GM19455 (cell line): ENCODE measurements at regions not wholly inside any gene's neighbourhood (a gene's known extent, or its start where the extent isn't known, plus 50 kb on each side); places are given as distances from the start of the nearest gene placed in this dataset.
"Not testable (repeated sequence)": the region's sequence is repeated elsewhere in the genome, so short reads cannot be mapped to it uniquely, and the experiment has no call there.

Experiments used
- ATAC-seq: cut with Tn5 transposase; IDR thresholded peaks from one replicate; pipeline ENCODE4 v1.9.1; 2021; ENCODE audit not compliant: unreplicated experiment

DNA sequence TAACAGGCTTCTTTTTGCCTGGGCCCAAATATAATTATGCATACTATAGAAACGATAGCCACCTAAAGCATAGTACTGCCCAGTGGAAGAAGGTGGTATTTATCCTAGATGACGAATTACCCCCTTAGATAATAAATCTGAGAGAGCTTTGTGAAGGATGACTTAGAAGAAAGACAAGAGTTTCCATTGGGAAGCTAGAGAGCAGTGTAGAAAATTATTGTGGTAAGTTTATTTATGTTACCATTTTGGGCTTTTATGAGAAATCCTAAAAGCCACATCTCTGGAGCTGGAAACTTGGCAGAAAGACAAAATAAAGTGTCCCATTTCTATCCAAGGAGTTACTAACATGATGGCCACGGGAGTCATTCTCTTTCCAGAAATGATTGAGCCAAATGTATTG, 172.0 kb upstream of the SEMA6A start:
- no peak for ATAC-seq

- ATAC-seq, result no peak
These were observed 166.1 kb upstream of the SEMA6A start for GRCh38 chr5:116740771-116741170.

DNA sequence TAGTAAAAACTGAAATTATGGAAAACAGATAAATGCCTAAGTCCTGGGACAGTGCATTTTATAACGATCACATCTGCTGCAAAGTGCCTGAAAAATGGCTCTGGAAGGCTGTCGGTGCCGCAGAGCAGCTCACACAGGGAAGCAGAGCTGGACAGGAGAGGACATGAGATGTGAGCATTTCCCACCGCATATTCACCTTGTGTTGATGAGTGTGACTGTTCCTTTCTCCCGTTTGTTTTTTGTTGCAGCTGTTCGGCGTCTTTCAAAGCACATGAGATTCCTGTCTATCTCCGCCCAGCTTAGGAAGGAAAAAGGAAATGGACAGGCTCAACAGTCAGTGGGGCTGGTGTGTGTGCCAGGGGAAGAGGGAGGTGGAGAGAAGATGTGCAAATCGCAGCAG, 164.9 kb upstream of the SEMA6A start:
- ATAC-seq, result no peak

DNA sequence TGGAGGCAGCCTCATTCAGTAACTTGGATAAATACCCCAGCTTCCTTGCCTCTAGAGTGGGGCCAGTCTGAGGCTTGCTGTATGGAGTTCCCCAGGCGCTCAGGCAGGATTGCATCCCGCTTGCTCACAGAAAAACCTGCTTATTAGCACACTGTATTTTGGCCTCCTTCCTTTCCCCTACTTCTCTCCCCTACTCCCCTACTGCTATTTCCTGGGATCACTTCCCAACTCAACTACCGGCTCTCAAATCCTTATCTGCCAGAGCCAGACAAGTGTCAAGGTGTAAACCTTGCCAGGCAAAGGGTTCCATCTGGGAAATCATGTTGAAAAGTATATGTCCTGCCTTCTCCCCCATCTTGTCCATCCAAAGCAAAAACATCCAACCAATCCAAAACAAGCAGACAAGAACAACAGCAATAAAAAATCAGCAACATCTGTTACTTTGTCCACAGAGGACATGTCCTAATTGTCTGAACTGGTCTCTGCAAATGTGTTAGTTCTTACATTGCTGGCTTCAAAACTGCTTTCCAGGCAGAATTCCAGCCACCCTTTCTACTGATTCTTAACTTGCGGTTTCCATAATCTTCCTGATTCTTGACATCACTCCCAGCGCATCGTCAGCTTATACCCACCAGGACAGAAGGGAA, 164.1 kb upstream of the SEMA6A start:
- no peak for ATAC-seq

DNA sequence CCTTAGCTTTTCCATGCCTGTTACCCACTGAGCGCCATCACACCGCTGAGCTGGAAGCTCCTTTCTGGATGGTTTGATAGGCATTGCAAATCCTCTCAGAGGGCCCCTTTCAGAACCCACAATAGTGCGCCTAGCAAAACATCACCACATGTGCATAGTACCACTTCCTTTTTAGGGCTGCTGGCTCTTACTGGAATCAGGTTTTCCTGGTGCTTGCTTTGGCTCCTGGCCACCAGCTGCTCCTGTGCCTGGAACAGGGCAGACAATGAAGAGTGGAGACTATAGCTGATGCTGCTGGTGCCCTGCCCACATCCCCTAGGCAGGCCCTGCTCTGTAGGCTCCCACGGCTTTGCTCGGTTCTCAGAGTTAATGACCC, 163.6 kb upstream of the SEMA6A start:
- ATAC-seq, result no peak

GRCh38 chr5:116736671-116737070, 162.0 kb upstream of the SEMA6A start:
- ATAC-seq, result no peak

DNA sequence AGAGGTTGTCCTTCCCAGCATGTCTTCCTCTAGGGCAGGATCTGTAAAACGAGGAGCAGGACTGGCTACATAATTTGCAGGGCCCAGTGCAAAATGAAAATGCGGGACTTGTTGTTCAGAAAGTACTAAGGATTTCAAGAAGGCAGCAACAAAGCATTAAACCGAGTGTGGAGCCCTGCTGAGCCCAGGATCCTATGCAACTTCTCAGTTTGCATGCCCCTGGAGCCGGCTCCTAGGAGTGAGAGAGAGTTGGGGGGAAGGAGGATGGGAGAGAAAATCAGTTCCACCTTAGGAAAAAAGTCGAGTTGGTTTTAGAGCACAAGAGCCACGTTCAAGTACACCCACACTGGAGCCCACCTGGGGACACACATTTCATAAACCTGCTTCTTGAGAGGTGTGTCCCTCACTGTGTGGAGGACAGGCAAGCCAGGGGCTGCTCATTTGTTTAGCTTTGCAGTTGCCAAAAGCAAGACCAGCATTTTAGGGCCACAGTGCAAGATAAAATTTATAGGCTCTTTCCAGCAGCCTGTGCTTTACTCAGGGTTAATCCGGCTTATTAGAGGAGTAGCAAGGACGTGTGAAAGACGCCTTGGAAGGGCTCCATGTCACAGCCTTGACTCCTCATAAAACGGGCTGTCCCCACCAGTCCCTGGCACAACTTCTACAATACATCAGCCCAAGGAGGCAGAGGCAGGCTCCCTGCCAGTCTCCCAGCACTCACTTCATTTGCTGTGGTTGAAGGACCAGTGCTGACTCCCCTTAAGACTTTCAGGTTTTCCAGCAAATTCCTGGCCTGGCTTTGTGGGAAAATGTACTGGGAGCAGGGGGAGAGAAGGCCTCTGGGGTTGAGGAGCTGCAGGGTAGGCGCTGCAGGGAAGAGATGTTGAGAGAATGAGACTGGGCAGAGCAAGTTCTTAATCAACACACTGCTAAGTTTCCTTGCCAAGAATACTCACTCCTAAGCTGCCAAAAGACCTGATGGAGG, 159.7 kb upstream of the SEMA6A start:
- ATAC-seq, result no peak

GRCh38 chr5:116732591-116732990, 158.0 kb upstream of the SEMA6A start:
- ATAC-seq, result no peak

- no peak for ATAC-seq
These were observed 156.8 kb upstream of the SEMA6A start for GRCh38 chr5:116731432-116731831.

GRCh38 chr5:116730706-116731105, 156.1 kb upstream of the SEMA6A start:
- ATAC-seq, result no peak

- ATAC-seq, result no peak
These were observed 155.6 kb upstream of the SEMA6A start for GRCh38 chr5:116730185-116730584.

DNA sequence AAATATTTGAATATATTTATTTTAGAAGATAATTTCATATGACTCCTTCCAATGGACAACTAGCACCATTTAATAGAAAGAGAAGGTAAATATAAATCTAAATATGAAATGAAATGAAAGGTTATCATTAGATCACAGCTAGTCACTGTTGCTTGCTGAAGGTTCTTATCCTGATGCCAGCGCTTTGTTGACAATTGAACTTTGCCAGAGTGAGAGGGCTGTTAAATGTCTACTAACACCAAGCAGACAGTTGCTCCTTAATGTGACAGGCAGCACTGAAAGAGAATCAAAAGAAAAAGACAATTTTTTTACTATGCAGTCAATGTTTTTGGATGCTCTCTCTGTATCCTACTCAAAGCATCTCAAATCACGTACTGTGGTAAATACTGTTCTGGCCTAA, 152.6 kb upstream of the SEMA6A start:
- ATAC-seq, result no peak

GRCh38 chr5:116726180-116726579, 151.6 kb upstream of the SEMA6A start:
- not testable (repeated sequence) for ATAC-seq

DNA sequence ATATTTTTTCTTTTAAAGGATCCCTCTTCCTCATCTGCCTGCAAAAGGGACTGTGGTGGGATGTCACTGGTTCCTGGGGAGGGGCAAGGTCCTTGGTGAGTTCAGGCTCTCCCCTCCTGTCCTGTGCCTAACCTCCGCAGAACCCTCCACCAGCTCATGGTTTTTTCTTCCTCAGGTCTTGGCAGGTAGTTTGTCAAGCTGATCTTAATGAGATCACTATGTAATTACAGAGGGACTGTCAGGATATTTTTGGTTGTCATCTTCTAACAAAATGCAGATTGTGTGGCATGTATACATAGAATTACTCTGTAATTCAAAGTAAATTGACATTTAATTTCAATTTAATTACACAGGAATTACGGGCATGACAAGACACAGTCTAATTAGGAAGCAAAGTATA, 150.3 kb upstream of the SEMA6A start:
- no peak for ATAC-seq

DNA sequence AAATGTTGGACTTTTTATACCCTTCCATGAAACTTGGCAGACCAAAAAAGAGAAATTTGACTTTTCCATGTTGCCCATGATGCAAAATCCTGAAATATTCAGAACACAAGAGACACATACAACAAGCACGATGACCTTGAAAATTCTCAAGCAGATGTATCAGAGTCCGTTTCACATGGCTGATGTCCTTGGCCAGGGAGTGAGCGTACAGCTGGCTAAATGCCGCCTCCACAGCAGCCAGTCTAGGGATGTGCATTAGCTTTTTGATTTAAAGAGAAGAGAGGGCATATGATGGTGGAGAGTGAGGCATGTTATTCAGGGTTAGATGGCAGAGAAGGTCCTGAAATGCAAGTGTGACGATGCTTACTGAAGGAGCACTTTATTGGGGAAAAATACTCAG, 148.0 kb upstream of the SEMA6A start:
- no peak for ATAC-seq

- no peak for ATAC-seq
These were observed 144.5 kb upstream of the SEMA6A start for GRCh38 chr5:116719106-116719505.

- ATAC-seq, result no peak
These were observed 143.7 kb upstream of the SEMA6A start for GRCh38 chr5:116718317-116718716.

DNA sequence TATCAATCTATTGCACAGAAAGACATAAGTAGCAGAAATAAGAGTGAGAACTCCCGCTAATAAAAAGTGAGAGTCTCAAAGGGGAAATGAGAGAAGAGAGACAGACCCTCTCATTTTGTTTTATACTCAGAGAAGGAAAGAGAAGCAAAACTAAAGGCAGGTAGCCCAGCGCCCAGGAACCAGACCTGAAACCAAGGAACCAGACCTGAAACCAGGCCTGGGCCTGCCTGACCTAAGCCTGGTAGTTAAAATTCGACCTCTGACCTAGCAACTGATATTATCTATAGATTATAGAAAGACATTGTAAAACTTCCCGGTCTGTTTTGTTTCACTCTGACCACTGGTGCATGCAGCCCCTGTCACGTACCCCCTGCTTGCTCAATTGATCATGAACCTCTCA, 134.5 kb upstream of the SEMA6A start:
- ATAC-seq, result no peak

DNA sequence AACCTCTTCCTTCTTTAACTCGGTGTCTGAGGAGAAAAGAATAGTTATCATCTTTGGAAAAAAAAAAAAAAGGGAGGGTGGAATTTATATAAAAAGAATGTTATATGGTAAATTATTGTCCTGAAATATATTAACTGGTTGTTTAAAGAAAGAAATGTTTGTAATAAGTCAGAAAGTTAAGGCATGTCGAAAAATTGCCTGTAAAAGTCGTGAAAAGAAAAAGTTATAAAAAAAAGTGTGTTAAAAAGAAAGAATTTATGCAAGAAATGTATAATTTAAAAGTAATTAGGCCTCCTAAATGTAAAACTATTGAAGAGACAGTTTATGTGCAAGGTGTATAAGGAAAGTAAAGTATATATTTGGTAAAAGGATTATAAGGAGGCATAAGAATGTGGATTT, 130.5 kb upstream of the SEMA6A start:
- not testable (repeated sequence) for ATAC-seq

DNA sequence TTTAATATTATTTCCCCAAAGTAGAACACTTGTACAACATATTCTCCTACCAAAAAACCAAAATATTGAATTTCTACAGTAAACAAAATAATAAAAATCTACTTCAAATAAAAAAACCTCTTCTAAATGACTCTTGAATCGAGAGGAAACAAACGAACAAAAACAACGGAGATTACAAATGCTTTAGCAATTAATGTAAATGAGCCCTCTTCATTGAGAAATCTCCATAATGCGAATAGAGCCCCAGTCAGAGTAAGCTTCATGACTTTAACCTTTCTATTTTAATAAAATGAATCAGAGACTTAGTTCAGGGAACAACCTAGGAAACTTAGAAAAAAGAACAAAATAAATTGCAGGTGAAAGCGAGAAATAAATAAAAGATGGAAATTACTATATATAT, 129.3 kb upstream of the SEMA6A start:
- ATAC-seq, result no peak

DNA sequence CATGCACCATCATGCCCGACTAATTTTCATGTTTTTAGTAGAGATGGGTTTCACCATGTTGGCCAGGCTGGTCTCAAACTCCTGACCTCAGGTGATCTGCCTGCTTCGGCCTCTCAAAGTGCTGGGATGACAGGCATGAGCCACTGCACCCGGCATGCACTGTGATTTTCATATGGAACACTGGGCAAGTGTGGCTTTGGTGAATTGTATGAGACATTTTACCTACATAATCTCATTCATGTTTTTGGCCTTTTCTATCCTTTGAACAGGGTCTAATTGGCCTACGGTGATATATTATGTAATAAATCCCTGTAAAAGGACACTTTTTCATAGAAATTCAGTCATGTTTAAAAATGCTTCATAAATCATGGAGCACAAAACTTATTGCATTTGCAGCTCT, 128.7 kb upstream of the SEMA6A start:
- no peak for ATAC-seq

DNA sequence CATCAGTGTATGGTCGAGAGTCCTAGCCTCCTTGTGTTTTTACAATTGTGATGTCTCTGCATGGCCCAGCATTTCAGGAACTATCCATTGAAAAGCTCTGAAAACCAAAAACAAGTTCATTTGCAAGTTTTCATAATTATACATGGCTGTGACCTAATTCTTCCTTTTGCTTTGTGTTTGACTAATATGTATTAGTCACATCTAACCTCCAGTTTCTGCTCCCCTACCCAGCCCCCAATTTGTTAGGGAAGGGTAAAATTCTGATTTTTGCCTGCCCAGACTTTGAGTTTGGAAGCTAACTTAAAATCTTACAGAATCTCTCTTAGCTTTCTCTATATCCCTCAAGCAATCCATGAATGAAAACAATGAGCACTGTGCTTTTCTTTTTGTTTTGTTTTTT, 128.2 kb upstream of the SEMA6A start:
- ATAC-seq, result peak; percentile 48
